GM19452 (cell line): ENCODE measurements at regions not wholly inside any gene's neighbourhood (a gene's known extent, or its start where the extent isn't known, plus 50 kb on each side); places are given as distances from the start of the nearest gene placed in this dataset.

Source experiments
- ATAC-seq: cut with Tn5 transposase; IDR thresholded peaks from one replicate; pipeline ENCODE4 v1.9.1; 2021; ENCODE audit not compliant: unreplicated experiment

DNA sequence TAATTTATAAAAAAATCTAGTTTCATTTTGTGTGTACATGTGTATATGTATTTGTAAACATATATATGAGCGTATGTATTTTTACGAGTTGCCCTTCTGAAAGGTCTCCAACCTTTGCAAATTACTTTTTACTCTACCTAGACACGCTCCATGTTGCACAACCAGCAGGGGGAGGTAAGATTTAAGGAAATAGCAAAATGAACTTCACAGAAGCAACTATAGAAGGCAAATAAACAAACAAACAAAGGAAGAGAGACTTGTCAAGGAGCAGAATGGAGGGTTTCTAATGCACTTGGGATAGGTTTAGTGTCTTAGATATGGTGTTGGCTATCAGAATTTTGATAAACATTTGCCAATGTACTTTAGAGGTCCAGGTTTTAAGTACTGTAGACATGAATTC, 820.5 kb upstream of the POU3F3 start:
- no peak for ATAC-seq

DNA sequence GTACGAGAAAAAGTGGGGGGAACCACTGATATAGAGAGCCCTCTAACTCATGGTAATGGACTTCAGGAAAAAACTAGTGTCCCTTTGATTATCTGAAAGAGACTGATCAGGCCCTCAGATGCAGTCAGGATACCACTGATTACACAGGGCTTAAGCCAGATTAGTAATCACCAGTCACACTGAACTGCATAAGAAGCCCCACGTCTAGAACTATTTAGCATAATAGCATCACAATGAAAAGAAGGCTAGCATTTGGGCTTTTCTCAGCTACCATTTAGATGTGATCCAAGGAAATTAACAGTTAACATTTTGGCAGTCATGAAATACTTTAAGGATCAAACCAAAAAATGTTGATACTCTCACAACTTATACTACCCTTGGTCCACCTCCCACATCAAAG, 813.1 kb upstream of the POU3F3 start:
- no peak for ATAC-seq

DNA sequence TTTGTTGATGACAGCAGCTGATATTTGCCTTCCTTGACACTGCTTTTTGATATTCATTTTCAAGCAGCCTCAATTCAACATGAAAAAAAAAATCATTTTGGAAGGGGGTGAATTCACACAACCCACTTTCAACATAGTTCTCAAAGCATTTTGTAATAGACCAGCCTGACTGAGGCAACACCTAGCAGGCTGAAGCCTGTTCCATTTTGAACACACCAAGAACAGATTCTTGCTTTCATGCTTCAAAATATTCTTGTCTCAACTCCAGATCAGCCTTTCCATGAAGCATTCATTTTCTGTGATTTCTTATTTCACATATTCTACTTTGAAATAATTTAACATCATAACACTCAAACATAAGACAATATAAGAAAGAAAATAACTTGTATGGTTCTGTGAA, 812.6 kb upstream of the POU3F3 start:
- no peak for ATAC-seq

DNA sequence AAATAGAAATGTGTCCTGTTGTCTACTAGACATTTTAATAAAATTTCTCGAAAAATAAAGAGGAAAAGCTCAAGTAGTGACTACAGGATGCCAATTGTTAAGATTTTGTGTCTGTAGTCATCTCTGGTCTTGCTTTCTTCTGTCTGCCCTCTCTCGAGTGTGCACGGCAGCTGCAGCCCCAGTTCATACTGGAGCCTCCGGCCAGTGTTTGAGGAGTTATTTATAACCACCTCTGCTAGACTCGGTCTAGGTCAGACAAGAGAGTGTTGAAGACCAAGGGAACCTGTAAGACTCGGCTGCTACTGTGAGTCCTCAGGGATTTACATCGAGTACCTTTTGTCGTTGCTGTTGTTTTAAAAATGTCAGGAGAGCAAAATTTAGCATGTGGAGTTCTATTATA, 810.1 kb upstream of the POU3F3 start:
- no peak for ATAC-seq

DNA sequence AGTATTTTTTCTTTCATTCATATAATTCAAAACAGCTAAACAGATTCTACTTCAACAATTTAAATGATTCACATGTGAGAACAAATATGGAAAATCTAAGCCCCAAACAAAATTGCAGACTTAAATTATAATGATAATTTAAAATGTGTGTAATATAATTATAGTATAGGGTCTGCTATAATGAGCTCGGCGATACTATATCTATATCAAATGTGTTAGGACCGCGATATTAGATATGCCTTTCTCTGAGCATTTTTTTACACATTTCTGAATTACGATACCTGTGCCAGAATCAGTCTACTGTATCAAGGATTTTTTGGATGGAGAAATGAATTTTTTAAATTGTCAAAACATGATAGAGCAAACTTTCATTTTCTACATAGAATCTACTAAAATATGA, 808.8 kb upstream of the POU3F3 start:
- ATAC-seq: no peak

DNA sequence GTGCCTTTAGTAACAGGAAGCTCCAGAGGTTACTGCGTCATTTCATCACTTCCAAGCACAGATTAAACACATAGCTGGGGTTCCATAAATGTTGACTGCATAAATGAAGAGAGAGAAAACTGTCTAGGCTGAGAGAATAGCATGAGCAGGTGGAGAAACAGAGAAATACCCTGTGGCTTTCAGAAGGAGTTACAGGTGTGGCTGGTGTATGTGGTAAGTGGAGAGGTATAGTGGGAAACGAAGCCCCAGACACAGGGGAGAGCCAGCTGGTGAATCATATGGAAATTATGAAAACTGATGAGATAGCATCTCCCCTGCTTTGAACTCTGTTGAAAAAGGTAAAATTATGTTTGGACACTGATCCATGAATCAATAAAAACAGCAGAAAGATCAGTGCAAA, 807.4 kb upstream of the POU3F3 start:
- no peak for ATAC-seq

DNA sequence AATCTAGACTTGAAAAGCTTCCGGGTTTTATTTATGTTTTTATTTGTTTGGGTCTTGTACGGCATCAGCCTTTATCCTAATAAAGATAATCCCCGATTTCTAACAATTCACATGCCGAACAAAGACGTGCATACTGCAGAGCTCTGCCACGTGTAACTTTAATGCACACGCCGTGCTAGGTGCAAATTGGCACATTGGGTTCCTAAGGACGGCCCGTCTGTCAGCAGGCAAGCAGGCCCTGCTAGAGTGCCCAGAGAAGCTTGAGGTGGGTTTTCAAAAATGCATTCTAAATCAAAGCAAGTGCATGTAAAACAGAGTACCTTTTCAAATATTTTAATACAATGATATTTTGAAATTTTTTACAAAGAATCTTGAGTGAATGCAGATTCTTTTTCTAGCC, 806.4 kb upstream of the POU3F3 start:
- ATAC-seq: no peak

DNA sequence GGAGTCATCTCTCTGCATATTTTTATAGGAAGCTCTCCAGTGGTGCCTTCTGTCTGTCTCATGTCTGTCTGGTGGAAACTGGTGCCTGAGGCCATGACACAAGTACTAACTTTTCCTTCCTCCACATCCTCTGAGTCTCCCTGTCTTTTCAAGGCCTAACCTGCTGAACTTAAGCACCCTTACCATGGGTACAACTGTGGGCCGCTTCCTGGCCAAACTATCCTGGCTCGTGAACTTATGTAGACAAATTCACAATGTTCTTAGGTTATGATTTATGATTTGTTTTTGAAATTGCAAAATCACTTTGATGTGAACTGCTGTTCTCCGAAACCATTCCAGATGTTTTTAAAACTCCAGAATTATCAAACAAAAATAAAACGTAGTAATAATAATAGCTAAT, 804.5 kb upstream of the POU3F3 start:
- ATAC-seq: no peak

DNA sequence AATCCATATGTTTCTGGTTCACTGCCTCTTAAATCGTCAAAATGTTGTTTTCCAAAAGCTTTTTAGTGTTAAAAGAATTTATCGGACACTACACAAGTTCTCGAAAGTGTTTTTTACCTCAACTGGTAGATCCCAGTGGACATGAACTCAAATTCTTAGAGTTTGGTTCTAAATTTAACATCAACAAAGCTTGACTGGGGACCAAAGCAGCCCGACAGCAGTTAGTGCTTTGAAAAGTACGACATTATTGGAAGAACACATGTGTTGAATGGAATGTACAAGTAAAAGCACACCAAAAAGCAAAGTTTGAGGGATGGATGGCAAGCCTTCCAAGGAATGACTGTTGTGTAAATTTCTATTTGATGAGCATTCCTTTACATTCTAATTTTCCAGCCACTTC, 803.9 kb upstream of the POU3F3 start:
- ATAC-seq: no peak

DNA sequence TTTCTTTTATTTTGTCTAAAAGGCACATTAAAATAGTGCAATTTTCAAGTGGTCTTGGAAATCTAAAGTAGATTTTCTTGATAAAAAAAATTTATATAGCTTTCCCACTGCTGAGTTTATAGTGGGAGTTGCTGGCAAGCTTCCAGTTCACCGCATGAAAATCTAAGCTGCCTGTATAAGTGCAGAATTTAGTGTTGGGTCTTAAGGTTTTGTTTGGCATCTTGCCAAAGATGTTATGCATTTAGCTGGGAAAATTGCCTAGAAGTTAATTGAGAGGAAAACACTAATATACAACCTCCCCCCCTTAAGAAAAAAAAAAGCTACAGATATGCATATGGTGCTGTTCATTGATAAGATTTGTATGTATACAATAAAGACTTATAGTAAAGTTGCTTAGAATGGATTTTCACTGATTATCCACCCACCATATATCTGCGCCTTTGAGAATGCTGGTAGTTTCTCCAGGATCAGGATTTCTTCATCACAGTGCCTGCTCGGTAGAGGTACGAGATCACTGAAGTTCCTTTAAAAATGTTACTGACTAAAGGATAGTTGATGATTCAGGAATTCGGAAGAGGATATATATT, 803.2 kb upstream of the POU3F3 start:
- no peak for ATAC-seq

DNA sequence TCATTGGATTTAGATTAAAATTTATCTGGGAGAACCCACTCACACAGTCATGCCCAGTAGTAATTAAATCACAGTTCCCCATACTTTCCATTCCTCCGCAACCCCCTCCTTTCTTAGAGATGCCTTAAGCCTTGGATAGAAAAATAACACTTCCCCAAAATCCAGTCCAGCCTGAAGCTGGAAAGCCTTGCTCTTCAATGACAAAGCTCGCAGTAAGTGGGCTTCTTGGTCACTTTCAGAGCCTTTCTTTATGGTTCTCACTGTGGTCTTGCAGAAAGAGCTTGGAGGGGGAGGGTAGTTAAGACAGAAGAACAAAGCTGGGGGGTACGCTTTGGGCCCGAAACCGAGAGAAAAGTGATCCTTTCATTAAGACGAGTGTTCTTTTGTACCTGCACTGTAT, 802.1 kb upstream of the POU3F3 start:
- ATAC-seq: no peak

DNA sequence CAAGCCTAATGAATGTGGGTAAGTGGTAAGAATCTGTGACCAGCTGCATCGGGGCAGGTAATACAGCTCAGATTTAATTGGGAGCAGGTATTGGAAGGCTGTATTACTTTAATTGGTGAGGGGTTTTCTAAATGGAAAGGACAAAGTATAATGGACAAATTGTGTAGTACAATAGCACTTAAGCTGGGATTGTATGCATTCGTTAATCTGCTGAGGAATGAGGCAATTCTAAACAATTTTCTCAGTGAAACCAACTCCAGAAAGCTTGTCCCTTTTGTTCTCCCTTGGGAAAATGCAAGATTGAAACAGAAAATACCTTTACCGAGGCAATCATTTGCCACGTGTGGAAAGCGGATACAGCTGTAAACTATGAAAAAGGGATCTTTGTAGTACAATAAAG, 801.6 kb upstream of the POU3F3 start:
- ATAC-seq: no peak

DNA sequence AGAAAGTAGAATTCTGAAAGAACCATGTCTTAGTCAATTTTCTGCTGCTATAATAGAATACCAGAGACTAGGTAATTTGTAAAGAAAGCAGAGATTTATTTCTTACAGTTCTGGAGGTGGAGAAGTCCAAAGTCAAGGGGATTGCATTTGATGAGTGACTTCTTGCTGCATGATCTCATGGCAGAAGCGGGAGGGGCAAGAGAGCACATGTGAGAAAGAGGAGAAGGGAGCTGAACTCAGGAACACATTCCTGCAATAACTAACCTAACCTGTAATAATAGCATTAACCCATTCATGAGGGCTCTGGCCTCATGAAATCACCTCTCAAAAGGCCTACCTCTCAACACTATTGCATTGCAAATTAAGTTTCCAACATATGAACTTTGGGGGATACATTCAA, 797.5 kb upstream of the POU3F3 start:
- ATAC-seq: no peak

DNA sequence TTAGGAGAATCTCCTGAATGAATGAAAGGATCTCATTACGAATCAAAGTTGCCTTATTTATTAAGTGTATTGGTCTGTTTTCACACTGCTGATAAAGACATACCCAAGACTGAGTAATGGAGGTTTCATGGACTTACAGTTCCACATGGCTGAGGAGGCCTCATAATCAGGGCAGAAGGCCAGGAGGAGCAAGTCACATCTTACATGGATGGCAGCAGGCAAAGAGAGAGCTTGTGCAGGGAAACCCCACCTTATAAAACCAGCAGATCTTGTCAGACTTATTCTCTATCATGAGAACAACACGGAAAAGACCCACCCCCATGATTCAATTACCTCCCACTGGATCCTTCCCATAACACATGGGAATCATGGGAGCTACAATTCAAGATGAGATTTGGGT, 785.2 kb upstream of the POU3F3 start:
- no peak for ATAC-seq

DNA sequence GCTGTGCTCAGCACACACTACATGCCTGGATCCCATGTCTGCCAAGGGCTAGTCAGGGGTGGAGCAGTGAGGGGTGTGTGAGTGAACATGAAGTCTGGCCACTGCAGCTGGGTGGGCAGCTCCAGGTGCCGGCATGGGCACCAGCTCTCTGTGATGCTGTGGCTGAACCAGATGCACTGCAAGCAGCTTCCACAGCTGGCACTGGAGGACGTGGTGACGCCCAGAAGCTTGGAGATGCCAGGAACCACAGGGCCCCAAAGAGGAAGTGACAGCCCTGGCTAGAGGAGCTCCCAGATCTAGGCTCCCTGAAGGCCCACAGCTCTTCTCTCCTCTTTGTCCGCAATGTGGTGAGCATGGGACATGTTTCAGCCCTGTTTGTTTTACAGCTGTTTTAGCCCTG, 776.3 kb upstream of the POU3F3 start:
- no peak for ATAC-seq

DNA sequence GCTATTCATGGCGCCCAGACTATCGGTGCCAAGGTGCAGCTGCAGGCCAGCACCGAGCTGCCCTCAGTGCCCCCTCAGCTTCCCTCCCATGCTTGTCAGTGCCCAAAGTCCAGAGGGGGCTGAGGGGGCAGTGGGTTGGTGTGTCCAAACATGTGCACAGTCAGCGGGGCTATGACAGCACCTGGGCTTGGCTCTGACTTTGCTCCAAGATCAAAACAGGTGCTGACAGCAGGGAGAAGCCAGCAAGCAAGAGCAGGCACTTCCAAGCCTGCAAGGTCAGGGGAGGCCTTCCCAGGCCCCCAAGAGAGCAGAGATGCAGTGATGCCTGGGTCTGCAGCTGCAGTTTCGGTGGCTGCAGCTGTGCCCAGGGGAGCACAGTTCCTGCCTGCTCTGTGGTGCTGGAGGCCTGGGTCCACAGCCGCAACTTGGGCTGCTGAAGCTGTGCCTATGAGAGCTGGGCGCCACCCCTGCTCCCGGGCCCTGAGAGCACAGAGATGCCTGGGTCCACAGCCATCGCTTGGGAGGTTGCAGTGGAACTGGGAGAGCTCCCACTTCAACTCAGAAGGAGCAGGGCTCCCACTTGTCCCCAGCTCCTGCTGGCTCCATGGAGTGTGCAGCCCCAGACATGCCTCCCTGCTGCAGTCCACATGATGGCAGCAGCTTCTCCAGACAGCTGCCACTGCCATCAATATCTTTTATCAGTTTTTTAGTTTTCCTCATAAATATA, 775.3 kb upstream of the POU3F3 start:
- ATAC-seq: no peak

DNA sequence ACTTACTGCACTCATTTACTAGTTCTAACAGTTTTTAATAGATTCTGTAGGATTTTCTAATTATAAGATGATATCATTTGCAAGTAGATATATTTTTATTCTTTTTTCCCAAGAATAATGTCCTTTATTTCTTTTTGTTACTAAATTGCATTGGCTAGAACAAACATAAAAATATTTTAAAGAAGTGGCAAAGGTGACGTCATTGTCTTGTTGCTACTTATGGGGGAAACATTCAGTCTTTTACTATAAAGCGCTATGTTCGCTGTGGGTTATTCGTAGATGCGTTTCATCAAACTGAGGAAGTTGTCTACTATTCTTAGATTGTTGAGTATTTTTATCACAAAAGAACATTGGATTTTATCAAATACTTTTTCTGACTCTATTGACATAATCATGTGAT, 765.2 kb upstream of the POU3F3 start:
- ATAC-seq: no peak

DNA sequence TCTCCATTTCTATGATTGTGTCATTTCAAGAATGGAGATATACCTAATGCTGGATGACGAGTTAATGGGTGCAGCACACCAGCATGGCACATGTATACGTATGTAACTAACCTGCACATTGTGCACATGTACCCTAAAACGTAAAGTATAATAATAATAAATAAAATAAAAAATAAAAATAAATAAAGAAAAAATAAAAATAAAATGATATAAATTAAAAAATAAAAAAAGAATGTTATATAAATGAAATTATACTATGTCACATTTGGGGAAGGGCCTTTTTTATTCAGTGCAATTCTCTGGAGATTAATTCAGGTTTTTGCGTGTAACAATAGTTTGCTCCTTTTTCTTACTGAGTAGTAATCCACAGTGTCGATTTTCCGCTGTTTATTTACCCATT, 763.5 kb upstream of the POU3F3 start:
- ATAC-seq: no peak

DNA sequence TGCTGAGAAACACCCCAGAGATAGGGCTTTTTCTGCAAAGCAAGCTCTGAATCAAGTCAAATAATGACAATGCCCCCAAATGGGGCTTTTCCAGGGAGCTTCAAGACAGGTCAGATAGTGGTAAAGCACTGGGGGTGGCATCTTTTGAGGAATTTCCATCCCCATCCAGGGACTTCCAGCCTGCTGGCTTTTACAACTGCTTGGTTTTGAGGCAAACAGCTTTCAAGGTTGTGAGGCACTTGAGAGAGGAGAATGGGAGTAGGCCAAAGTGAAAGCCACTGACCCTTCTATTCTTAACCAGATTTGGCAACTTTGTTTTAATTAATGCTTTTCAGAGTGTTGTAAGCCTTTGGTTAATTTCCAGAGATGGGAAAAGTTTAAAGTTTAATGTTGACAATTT, 762.0 kb upstream of the POU3F3 start:
- ATAC-seq: no peak

DNA sequence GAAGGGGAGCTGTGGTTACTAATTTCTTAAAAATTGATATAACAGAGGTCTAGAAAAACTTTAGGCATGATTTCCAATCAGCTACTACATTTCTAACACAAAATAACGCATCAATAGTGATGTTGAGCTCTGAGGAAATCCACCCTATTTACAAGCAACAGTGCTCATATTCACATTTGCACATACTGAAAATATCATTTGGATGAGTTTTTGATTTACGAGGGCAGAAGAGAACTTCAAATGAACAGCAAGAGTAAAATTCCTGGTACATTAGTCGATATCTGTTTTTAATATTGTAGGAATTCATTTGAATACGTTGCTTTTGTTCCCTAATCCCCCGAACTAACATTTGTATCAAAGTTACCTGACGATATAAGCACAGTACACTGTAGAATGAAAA, 761.0 kb upstream of the POU3F3 start:
- ATAC-seq: no peak

DNA sequence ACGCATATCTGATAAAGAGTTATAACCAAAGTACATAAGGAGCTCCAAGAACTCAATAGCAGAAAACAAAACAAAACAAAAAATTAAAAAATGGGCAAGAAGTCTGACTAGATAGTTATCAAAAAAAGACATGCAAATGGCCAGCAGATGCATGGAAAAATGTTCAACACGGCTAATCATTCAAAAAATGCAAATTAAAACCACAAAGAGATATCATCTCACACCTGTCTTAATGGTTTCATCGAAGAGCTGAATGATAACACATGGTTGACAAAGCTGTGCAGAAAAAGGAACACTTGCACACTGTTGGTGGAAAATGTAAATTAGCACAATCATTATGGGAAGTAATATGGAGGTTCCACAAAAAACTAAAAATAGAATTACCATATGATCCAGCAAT, 751.3 kb upstream of the POU3F3 start:
- ATAC-seq: no peak

DNA sequence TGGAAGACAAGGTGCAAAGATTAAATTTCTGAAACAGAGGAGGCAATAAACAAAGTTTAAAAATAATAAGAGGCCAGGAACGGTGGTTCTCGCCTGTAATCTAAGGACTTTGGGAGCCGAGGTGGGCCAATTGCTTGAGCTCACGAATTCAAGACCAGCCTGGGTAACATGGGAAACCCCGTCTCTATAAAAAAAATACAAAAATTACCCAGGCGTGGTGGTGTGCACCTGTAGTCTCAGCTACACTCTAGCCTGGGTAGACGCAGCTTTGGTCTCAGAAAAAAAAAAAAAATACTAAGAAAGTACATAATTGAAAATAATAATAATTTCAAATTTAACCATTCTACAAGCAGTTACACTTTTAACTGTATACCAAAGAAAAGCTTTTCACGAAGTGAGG, 744.6 kb upstream of the POU3F3 start:
- ATAC-seq: no peak

DNA sequence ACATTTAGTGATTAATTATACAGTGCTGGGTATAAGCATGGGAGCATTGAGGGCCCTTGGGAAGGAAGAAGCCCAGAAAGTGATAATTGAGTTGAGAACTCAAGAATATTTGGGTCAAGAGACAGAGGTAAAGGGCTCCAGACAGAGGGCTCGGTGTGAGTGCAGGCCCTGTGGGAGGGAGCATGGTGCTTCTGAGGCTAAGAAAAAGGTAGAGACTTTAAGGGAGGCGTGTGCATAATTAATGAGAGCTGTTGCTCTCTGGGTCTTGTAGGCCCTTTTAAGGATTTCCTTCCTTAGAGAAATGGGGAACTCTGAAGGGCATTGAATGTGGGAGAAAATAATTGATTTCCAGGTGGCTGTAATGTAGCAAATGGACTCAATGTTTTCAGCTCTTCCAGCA, 735.0 kb upstream of the POU3F3 start:
- ATAC-seq: no peak
